Erythroblast (primary cell): ENCODE measurements at regions not wholly inside any gene's neighbourhood (a gene's known extent, or its start where the extent isn't known, plus 50 kb on each side); places are given as distances from the start of the nearest gene placed in this dataset.

Experiments used
- GATA1 ChIP-seq: IDR thresholded peaks from 2 replicates; pipeline ENCODE4 v1.6.1; 2011; ENCODE audit warnings: low read depth, mild to moderate bottlenecking, control low read depth, low read length, moderate library complexity
- POLR2A ChIP-seq: IDR thresholded peaks from 2 replicates; pipeline ENCODE4 v1.6.1; 2011; ENCODE audit warnings: mild to moderate bottlenecking, low read length

GRCh38 chr6:166834049-166834448 is 122.3 kb downstream of the RNASET2 start:
- TF ChIP-seq POLR2A (no peak), GATA1 (no peak)
